Naive thymus-derived CD8-positive, alpha-beta T cell (primary cell): ENCODE measurements at regions not wholly inside any gene's neighbourhood (a gene's known extent, or its start where the extent isn't known, plus 50 kb on each side); places are given as distances from the start of the nearest gene placed in this dataset.

Experiments
- ATAC-seq, 2 donors: fragments of 150-1000 bp; cut with Tn5 transposase in 1 of 2; sonication (Bioruptor Pico), chemical (Tn5 transposase) in 1 of 2; 1 replicate in 1 of 2; 2 replicates in 1 of 2; pipeline ENCODE4 v1.10.0; 2021; ENCODE audit warnings: mild to moderate bottlenecking in 2 of 2, moderate library complexity in 2 of 2
- POLR2A ChIA-PET: fragments of 350-600 bp; sonication (Branson Sonifier 250); formaldehyde crosslinking; loops from one replicate; lab custom pipeline; 2021; ENCODE audit warnings: antibody characterized with exemption; lab: Charles Lee
- DNase-seq, 10 donors: peaks; one replicate each; pipeline versions ENCODE4 v3.0.0 to v3.0.0-alpha.2; 2020 to 2022
- H3K27ac Mint-ChIP-seq, 10 donors: one replicate each; pipeline ENCODE4 v1.8.0; 2020 to 2022; ENCODE audit warnings: mild to moderate bottlenecking in 10 of 10, mixed read lengths in 10 of 10, moderate library complexity in 4 of 10, inconsistent platforms in 1 of 10
- H3K27me3 Mint-ChIP-seq, 5 donors: one replicate each; pipeline ENCODE4 v1.8.0; 2021 to 2022; ENCODE audit warnings: mixed read lengths in 5 of 5
- H3K36me3 Mint-ChIP-seq, 3 donors: one replicate each; pipeline ENCODE4 v1.8.0; 2020 to 2022; ENCODE audit warnings: mixed read lengths in 3 of 3, mild to moderate bottlenecking in 2 of 3, inconsistent platforms in 1 of 3
- H3K4me1 Mint-ChIP-seq, 4 donors: one replicate each; pipeline ENCODE4 v1.8.0; 2021 to 2022; ENCODE audit warnings: mixed read lengths in 4 of 4
- H3K4me3 Mint-ChIP-seq, 10 donors: one replicate each; pipeline ENCODE4 v1.8.0; 2020 to 2022; ENCODE audit warnings: mild to moderate bottlenecking in 10 of 10, mixed read lengths in 10 of 10, moderate library complexity in 6 of 10, inconsistent platforms in 1 of 10
- H3K9me3 Mint-ChIP-seq, 9 donors: one replicate each; pipeline ENCODE4 v1.8.0; 2020 to 2022; ENCODE audit warnings: mixed read lengths in 9 of 9, mild to moderate bottlenecking in 3 of 9, inconsistent platforms in 1 of 9, moderate library complexity in 1 of 9

GRCh38 chr2:12587228-12587627 is 129.5 kb upstream of the TRIB2 start:
- no peaks in the 10 kb centered on the region for H3K9me3 Mint-ChIP-seq
- POLR2A ChIA-PET = no interaction called here
- DNase-seq = no peak
- no peaks in the 10 kb centered on the region for H3K27me3 Mint-ChIP-seq
- H3K4me3 Mint-ChIP-seq = no peak overlapping the region
- ATAC-seq = no peak
- no peaks in the 10 kb centered on the region for H3K36me3 Mint-ChIP-seq
- H3K4me1 Mint-ChIP-seq = peaks cover 18 to 44% (median 30%) of the 10 kb centered on the region in 4 donors
- peak overlapping the region in 2 of 10 donors; percentile 22 to 60 for H3K27ac Mint-ChIP-seq

DNA sequence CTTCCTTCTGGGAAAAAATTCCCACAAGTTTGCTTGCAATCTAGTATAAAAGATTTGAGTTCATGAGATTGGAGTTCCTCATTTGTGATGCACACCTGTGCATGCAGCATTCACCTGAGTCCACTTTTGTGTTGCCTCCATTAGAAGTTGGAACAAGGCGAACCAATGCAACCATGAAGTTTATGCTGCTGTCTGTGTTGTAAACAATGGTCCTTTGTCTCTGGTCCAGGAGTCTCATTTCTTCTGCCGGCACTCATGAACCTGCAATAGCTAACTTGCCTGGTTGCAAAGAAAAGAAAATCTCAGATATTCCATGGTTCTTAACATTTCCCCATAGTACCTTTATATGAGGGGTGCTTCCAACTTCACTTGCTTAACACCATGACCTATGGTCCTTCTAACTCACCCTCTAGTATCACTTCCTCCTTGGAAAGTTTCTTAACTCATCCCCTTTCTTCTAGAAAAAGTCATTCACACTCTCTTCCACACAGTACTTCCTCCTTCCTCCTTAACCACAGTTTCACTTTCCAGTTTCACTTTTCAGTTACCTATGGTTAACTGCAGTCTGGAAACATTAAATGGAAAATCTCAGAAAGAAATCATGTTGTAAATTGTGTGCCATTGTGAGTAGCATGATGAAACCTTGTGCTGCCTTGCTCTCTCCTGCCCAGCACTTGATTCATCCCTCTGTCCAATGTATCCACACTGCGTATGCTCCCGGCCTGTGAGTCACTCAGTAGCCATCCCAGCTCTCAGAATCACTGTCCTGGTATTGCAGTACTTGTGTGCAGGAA is 128.8 kb upstream of the TRIB2 start:
- Mint-ChIP-seq H3K27me3 (no peaks in the 10 kb centered on the region), H3K9me3 (no peaks in the 10 kb centered on the region), H3K36me3 (no peaks in the 10 kb centered on the region), H3K4me1 (peaks cover 18 to 44% (median 30%) of the 10 kb centered on the region in 4 donors), H3K27ac (peak overlapping the region in 6 of 10 donors; percentile 21 to 81 (median 71)), H3K4me3 (peak overlapping the region in 7 of 10 donors; percentile 2 to 66 (median 48))
- DNase-seq (no peak), ATAC-seq (peak in 1 of 2 donors; percentile 23)
- POLR2A ChIA-PET = no interaction called here

DNA sequence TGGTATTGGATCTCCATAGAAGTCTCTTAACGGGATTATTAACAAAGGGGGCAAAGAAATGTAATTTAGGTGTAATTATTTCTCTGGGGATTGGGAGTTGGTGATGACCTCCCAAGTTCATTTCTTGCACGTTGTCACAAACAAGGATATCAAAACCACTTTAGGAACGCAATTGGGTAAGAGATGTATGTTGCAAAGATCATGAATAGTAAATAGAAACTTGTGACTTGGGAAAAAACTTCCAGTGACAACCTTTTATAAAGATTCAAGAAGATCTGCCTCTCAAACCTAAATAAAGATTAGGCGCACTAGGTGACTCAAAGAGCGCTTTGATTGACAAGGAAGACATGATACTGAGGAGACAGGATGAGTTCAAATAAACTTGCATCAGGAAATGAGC is 127.8 kb upstream of the TRIB2 start:
- H3K9me3 Mint-ChIP-seq = no peaks in the 10 kb centered on the region
- DNase-seq (no peak), ATAC-seq (no peak)
- peak overlapping the region in 1 of 10 donors; percentile 30 for H3K4me3 Mint-ChIP-seq
- POLR2A ChIA-PET = no interaction called here
- no peaks in the 10 kb centered on the region for H3K27me3 Mint-ChIP-seq
- H3K4me1 Mint-ChIP-seq = peaks cover 19 to 44% (median 30%) of the 10 kb centered on the region in 4 donors
- peak overlapping the region in 1 of 10 donors; percentile 4 for H3K27ac Mint-ChIP-seq
- H3K36me3 Mint-ChIP-seq = no peaks in the 10 kb centered on the region

GRCh38 chr2:12589802-12590320 is 126.9 kb upstream of the TRIB2 start:
- H3K27me3 Mint-ChIP-seq = no peaks in the 10 kb centered on the region
- no peak overlapping the region for H3K4me3 Mint-ChIP-seq
- H3K27ac Mint-ChIP-seq = peak overlapping the region in 2 of 10 donors; percentile 14 to 61
- no peak for ATAC-seq
- no peaks in the 10 kb centered on the region for H3K36me3 Mint-ChIP-seq
- POLR2A ChIA-PET = no interaction called here
- H3K4me1 Mint-ChIP-seq = peaks cover 23 to 44% (median 30%) of the 10 kb centered on the region in 4 donors
- DNase-seq = no peak
- no peaks in the 10 kb centered on the region for H3K9me3 Mint-ChIP-seq

DNA sequence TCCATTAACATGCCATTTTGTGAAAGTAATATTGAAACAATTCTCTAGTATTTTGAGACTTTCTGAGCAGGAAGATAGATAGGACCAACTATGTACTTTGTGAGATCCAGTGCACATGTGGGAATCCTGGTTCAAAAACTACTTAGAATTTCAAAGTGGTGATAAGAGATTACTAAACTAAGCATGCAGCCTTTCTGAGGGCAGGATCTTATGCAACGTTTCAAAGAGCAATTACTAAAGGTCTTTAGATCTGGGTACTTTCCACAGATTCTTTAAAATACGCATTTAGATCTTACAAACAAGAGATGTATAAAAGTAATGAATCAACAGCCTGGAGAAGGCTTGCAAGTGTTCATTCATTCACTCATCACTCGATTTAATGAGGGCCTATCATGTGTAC is 124.4 kb upstream of the TRIB2 start:
- ATAC-seq = no peak
- H3K27me3 Mint-ChIP-seq = no peaks in the 10 kb centered on the region
- peak overlapping the region in 1 of 10 donors; percentile 15 for H3K27ac Mint-ChIP-seq
- POLR2A ChIA-PET = no interaction called here
- H3K4me1 Mint-ChIP-seq = peaks cover 17 to 36% (median 25%) of the 10 kb centered on the region in 4 donors
- no peaks in the 10 kb centered on the region for H3K36me3 Mint-ChIP-seq
- no peaks in the 10 kb centered on the region for H3K9me3 Mint-ChIP-seq
- no peak overlapping the region for H3K4me3 Mint-ChIP-seq
- no peak for DNase-seq

DNA sequence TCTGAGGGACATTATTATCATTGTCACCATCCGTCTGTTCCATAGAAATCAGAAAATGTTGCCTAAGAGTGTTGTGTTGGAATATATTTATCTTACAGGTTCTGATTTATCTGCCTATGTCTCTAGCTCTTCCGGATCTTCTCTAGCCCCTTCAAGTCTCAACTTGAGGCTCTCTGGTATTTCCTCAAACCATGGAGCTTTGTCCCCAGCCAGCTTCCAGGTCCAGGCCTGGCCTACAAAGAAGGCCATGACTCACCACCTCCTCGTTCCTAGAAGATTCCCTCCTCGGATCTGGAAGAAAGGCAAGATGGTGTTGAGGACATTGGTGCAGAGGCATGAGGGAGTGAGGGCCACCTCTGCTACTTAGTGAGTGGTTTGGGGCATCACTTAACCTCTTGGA is 122.1 kb upstream of the TRIB2 start:
- DNase-seq (no peak), ATAC-seq (no peak)
- Mint-ChIP-seq H3K27me3 (no peaks in the 10 kb centered on the region), H3K4me1 (peaks cover 7 to 14% (median 9%) of the 10 kb centered on the region in 4 donors), H3K9me3 (no peaks in the 10 kb centered on the region), H3K27ac (peak overlapping the region in 2 of 10 donors; percentile 24 to 45), H3K36me3 (no peaks in the 10 kb centered on the region), H3K4me3 (no peak overlapping the region)
- POLR2A ChIA-PET = no interaction called here

DNA sequence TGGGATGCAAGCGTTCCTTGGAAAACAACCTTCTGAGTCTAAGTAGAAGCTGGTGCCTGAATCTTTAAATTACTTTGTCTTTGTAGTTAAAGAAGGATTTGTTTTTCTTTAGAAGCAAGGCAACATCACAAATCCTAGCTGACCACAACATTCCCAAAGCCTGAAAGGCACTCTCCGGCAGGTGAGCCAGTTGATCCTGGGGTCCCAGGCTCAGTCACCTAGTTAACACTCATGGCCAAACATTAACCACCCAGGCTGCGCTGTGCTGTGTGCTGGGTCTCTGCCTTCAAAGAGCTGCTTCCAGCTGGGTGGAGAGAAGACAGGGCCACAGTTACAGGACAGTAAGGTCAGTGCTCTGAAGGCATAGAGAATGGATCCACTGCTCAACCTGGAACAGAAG is 120.0 kb upstream of the TRIB2 start:
- Mint-ChIP-seq H3K27ac (peak overlapping the region in 1 of 10 donors; percentile 9), H3K36me3 (peaks cover 0 to under 1% (median 0%) of the 10 kb centered on the region in 3 donors), H3K27me3 (peaks cover 0 to 1% (median 0%) of the 10 kb centered on the region in 5 donors), H3K4me3 (no peak overlapping the region), H3K4me1 (peaks cover 2 to 9% (median 6%) of the 10 kb centered on the region in 4 donors), H3K9me3 (peaks cover 0 to 5% (median 0%) of the 10 kb centered on the region in 9 donors)
- DNase-seq (no peak), ATAC-seq (no peak)
- POLR2A ChIA-PET = no interaction called here

- H3K9me3 Mint-ChIP-seq = peaks cover 0 to 9% (median 0%) of the 10 kb centered on the region in 9 donors
- no peak overlapping the region for H3K4me3 Mint-ChIP-seq
- peaks cover 0 to 4% (median 0%) of the 10 kb centered on the region in 5 donors for H3K27me3 Mint-ChIP-seq
- peak overlapping the region in 1 of 10 donors; percentile 31 for H3K27ac Mint-ChIP-seq
- peaks cover 0 to 3% (median 0%) of the 10 kb centered on the region in 3 donors for H3K36me3 Mint-ChIP-seq
- ATAC-seq = no peak
- POLR2A ChIA-PET = no interaction called here
- no peak for DNase-seq
- peaks cover 2 to 10% (median 6%) of the 10 kb centered on the region in 4 donors for H3K4me1 Mint-ChIP-seq
These were observed 119.1 kb upstream of the TRIB2 start for GRCh38 chr2:12597610-12598009.

- H3K4me3 Mint-ChIP-seq = no peak overlapping the region
- ATAC-seq (no peak), DNase-seq (no peak)
- peaks cover 0 to 3% (median 0%) of the 10 kb centered on the region in 3 donors for H3K36me3 Mint-ChIP-seq
- POLR2A ChIA-PET = no interaction called here
- peaks cover 0 to 4% (median 0%) of the 10 kb centered on the region in 5 donors for H3K27me3 Mint-ChIP-seq
- H3K27ac Mint-ChIP-seq = no peak overlapping the region
- H3K4me1 Mint-ChIP-seq = peaks cover 12 to 25% (median 15%) of the 10 kb centered on the region in 4 donors
- peaks cover 0 to 9% (median 0%) of the 10 kb centered on the region in 9 donors for H3K9me3 Mint-ChIP-seq
These were observed 114.1 kb upstream of the TRIB2 start for GRCh38 chr2:12602661-12603060.

DNA sequence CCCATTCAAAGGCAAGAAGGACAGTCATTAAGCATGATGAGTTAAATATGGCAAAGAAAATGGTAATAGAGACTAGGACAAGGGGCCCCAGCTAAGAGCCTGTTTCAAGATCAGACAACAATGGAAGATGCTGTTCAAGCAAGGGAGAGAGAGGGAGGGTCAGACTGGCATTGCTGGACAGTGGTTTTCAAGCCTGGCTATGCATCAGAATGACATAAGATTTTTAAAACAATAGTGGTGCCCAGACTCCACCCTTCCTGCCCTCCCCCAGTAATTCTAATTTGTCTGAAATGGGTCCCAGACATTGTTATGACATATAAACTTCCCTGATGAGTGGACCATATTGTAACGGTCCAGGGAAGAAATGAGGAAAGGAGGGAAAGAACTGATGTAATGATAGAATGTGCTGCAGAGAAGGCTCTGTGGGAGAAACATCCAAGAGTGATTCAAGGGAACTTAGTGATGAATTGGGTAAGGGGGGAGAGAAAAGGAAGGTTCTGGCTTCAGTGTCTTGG is 112.9 kb upstream of the TRIB2 start:
- DNase-seq (no peak), ATAC-seq (no peak)
- Mint-ChIP-seq H3K27me3 (peaks cover 0 to 4% (median 0%) of the 10 kb centered on the region in 5 donors), H3K9me3 (peaks cover 0 to 9% (median 0%) of the 10 kb centered on the region in 9 donors), H3K36me3 (peaks cover 0 to 3% (median 0%) of the 10 kb centered on the region in 3 donors), H3K27ac (peak overlapping the region in 1 of 10 donors; percentile 40), H3K4me1 (peaks cover 9 to 20% (median 14%) of the 10 kb centered on the region in 4 donors), H3K4me3 (no peak overlapping the region)
- POLR2A ChIA-PET = interaction anchor here (0.9 kb wide), 1 partner anchor 57 kb away, joined by 5 read pairs; no protein-coding TSS in a partner anchor

DNA sequence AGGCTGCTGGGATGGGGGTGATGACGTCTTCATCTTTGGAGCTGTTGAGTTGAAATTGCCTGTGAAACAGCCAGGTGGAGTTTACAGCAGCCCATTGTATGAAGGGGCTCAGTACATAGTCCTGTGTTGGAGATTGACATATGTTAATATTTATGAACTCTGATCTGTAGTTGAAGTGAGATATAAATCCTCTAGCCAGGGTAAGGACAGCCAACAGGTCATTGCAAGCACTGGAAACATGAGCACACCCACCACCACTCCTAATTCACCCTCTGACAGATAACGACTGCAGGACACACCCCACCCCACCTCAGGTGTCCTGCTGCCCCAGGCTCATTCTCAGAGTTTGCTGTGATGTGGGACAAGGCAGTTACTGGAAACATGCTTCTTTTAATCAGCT is 112.4 kb upstream of the TRIB2 start:
- Mint-ChIP-seq H3K4me3 (no peak overlapping the region), H3K27ac (peak overlapping the region in 1 of 10 donors; percentile 40), H3K4me1 (peaks cover 9 to 20% (median 14%) of the 10 kb centered on the region in 4 donors), H3K9me3 (peaks cover 0 to 9% (median 0%) of the 10 kb centered on the region in 9 donors), H3K36me3 (peaks cover 0 to 3% (median 0%) of the 10 kb centered on the region in 3 donors), H3K27me3 (peaks cover 0 to 4% (median 0%) of the 10 kb centered on the region in 5 donors)
- DNase-seq = no peak
- POLR2A ChIA-PET = interaction anchor here (0.9 kb wide), 1 partner anchor 57 kb away, joined by 5 read pairs; no protein-coding TSS in a partner anchor
- no peak for ATAC-seq

- peaks cover 0 to 4% (median 0%) of the 10 kb centered on the region in 5 donors for H3K27me3 Mint-ChIP-seq
- H3K36me3 Mint-ChIP-seq = peaks cover 0 to 5% (median 0%) of the 10 kb centered on the region in 3 donors
- H3K9me3 Mint-ChIP-seq = peaks cover 0 to 9% (median 2%) of the 10 kb centered on the region in 9 donors
- ATAC-seq = no peak
- H3K4me1 Mint-ChIP-seq = peaks cover 9 to 20% (median 14%) of the 10 kb centered on the region in 4 donors
- DNase-seq = no peak
- H3K4me3 Mint-ChIP-seq = no peak overlapping the region
- no peak overlapping the region for H3K27ac Mint-ChIP-seq
- POLR2A ChIA-PET = no interaction called here
These were observed 111.4 kb upstream of the TRIB2 start for GRCh38 chr2:12605366-12605765.
